ENCODE measurements at regions not wholly inside any gene's neighbourhood (a gene's known extent, or its start where the extent isn't known, plus 50 kb on each side); places are given as distances from the start of the nearest gene placed in this dataset.

DNA sequence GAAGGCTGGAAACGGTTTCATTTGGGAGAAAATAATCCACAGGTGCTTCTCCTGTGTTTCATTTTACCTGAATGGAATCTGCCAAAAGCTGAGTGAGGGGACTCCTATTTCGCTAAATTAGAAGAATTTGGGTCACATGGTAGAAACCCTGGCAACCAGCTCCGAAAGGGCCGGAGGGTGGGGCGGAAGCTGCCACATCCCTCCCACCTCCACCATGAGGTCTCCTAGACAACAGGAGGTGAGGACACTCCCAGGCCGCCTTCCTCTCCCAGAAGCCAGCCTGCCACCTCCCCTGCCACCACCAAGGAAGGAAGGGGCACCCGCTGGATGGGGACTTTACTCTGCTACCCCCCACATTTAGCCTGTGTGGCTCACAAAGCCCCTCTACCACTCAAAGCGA lies 199.9 kb upstream of the ZC3H12A start:
- Histone ChIP-seq H3K9me3 (no peaks in the 10 kb centered on the region), H3K36me3 (ENCODE audit: control insufficient read depth, insufficient read depth, low read length) (no peaks in the 10 kb centered on the region), H3K4me3 (ENCODE audit: low read depth, low read length) (no peak overlapping the region), H3K27me3 (replicated peaks; ENCODE audit: control insufficient read depth, insufficient read depth, low read length) (no peaks in the 10 kb centered on the region), H3K4me1 (no peaks in the 10 kb centered on the region)
- H3K4me3 Mint-ChIP-seq (ENCODE audit: unreplicated experiment): no peak overlapping the region
- CTCF ChIA-PET: no interaction called here
- intact Hi-C loops (cut with micrococcal nuclease; ENCODE audit: unreplicated experiment): no loop called here
- H3K36me3 Mint-ChIP-seq (ENCODE audit: insufficient read depth, unreplicated experiment): no peaks in the 10 kb centered on the region
- DNase-seq: no peak
- TF ChIP-seq, protein P1, sequence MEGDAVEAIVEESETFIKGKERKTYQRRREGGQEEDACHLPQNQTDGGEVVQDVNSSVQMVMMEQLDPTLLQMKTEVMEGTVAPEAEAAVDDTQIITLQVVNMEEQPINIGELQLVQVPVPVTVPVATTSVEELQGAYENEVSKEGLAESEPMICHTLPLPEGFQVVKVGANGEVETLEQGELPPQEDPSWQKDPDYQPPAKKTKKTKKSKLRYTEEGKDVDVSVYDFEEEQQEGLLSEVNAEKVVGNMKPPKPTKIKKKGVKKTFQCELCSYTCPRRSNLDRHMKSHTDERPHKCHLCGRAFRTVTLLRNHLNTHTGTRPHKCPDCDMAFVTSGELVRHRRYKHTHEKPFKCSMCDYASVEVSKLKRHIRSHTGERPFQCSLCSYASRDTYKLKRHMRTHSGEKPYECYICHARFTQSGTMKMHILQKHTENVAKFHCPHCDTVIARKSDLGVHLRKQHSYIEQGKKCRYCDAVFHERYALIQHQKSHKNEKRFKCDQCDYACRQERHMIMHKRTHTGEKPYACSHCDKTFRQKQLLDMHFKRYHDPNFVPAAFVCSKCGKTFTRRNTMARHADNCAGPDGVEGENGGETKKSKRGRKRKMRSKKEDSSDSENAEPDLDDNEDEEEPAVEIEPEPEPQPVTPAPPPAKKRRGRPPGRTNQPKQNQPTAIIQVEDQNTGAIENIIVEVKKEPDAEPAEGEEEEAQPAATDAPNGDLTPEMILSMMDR (IDR thresholded peaks at IDR 0.05; ENCODE audit: insufficient read depth in 1 of 2, low read depth in 1 of 2, low read length in 1 of 2, severe bottlenecking in 1 of 2, unreplicated experiment in 1 of 2): no peak
- peaks cover 6% of the 10 kb centered on the region for H3K9me3 Mint-ChIP-seq (ENCODE audit: unreplicated experiment)
- no TSS peak for BruUV-seq (replicated peaks)
- POLR2A ChIA-PET: no interaction called here
- H3K4me1 Mint-ChIP-seq (ENCODE audit: low read depth, unreplicated experiment): no peaks in the 10 kb centered on the region
- H3K27me3 Mint-ChIP-seq (ENCODE audit: insufficient read depth, unreplicated experiment): peaks cover 5% of the 10 kb centered on the region
- no peak overlapping the region for H3K27ac Mint-ChIP-seq (ENCODE audit: unreplicated experiment)

- no peaks in the 10 kb centered on the region for H3K9me3 ChIP-seq
- no peak overlapping the region for H3K4me3 Mint-ChIP-seq (ENCODE audit: unreplicated experiment)
- H3K36me3 Mint-ChIP-seq (ENCODE audit: insufficient read depth, unreplicated experiment): no peaks in the 10 kb centered on the region
- no peak overlapping the region for H3K27ac Mint-ChIP-seq (ENCODE audit: unreplicated experiment)
- ChIA-PET POLR2A (no interaction called here), CTCF (no interaction called here)
- peaks cover 4% of the 10 kb centered on the region for H3K27me3 Mint-ChIP-seq (ENCODE audit: insufficient read depth, unreplicated experiment)
- no peaks in the 10 kb centered on the region for H3K36me3 ChIP-seq (ENCODE audit: control insufficient read depth, insufficient read depth, low read length)
- H3K4me1 Mint-ChIP-seq (ENCODE audit: low read depth, unreplicated experiment): no peaks in the 10 kb centered on the region
- no peaks in the 10 kb centered on the region for H3K27me3 ChIP-seq (replicated peaks; ENCODE audit: control insufficient read depth, insufficient read depth, low read length)
- no peak overlapping the region for H3K4me3 ChIP-seq (ENCODE audit: low read depth, low read length)
- no peak for DNase-seq
- TF ChIP-seq, protein P1 (IDR thresholded peaks at IDR 0.05; ENCODE audit: insufficient read depth in 1 of 2, low read depth in 1 of 2, low read length in 1 of 2, severe bottlenecking in 1 of 2, unreplicated experiment in 1 of 2): no peak
- no peaks in the 10 kb centered on the region for H3K4me1 ChIP-seq
- intact Hi-C loops (cut with micrococcal nuclease; ENCODE audit: unreplicated experiment): no loop called here
- BruUV-seq (replicated peaks): no TSS peak
- peaks cover 9% of the 10 kb centered on the region for H3K9me3 Mint-ChIP-seq (ENCODE audit: unreplicated experiment)
Measured at GRCh38 chr1:37274938-37275631, 199.3 kb upstream of the ZC3H12A start.

DNA sequence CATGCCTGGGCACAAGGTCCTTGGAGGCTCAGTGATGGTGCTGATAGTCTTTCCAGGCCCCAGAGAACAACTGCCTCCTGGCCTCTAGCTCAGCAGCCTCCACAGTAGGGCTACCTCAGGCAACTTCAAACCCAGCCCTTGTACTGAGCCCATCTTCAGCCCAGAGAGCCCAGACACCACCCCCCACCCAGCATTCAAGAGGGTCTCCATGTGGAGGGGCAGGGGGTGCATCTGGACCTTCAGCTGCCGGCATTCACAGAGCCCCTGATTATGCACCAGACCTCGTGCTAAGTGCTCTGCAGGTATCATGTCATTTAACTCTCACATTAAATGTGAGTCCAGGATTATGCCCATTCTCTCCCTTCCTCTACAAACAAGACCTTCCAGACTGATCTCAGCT lies 197.0 kb upstream of the ZC3H12A start:
- Histone ChIP-seq H3K27me3 (replicated peaks; ENCODE audit: control insufficient read depth, insufficient read depth, low read length) (no peaks in the 10 kb centered on the region), H3K9me3 (no peaks in the 10 kb centered on the region), H3K4me3 (ENCODE audit: low read depth, low read length) (no peak overlapping the region), H3K36me3 (ENCODE audit: control insufficient read depth, insufficient read depth, low read length) (no peaks in the 10 kb centered on the region), H3K4me1 (no peaks in the 10 kb centered on the region)
- Mint-ChIP-seq H3K27ac (ENCODE audit: unreplicated experiment) (no peak overlapping the region), H3K4me1 (ENCODE audit: low read depth, unreplicated experiment) (no peaks in the 10 kb centered on the region), H3K36me3 (ENCODE audit: insufficient read depth, unreplicated experiment) (no peaks in the 10 kb centered on the region), H3K27me3 (ENCODE audit: insufficient read depth, unreplicated experiment) (no peaks in the 10 kb centered on the region), H3K4me3 (ENCODE audit: unreplicated experiment) (no peak overlapping the region), H3K9me3 (ENCODE audit: unreplicated experiment) (peaks cover 9% of the 10 kb centered on the region)
- intact Hi-C loops (cut with micrococcal nuclease; ENCODE audit: unreplicated experiment): no loop called here
- TF ChIP-seq, protein P1 (IDR thresholded peaks at IDR 0.05; ENCODE audit: insufficient read depth in 1 of 2, low read depth in 1 of 2, low read length in 1 of 2, severe bottlenecking in 1 of 2, unreplicated experiment in 1 of 2): no peak
- DNase-seq: no peak
- no TSS peak for BruUV-seq (replicated peaks)
- CTCF ChIA-PET: no interaction called here
- POLR2A ChIA-PET: no interaction called here

All from Caco-2 (cell line).